HG02642 (cell line): ENCODE measurements at regions not wholly inside any gene's neighbourhood (a gene's known extent, or its start where the extent isn't known, plus 50 kb on each side); places are given as distances from the start of the nearest gene placed in this dataset.

Experiments
- ATAC-seq: cut with Tn5 transposase; IDR thresholded peaks from one replicate; pipeline ENCODE4 v1.9.1; 2021; ENCODE audit warnings: mild to moderate bottlenecking; ENCODE audit not compliant: unreplicated experiment, poor library complexity

DNA sequence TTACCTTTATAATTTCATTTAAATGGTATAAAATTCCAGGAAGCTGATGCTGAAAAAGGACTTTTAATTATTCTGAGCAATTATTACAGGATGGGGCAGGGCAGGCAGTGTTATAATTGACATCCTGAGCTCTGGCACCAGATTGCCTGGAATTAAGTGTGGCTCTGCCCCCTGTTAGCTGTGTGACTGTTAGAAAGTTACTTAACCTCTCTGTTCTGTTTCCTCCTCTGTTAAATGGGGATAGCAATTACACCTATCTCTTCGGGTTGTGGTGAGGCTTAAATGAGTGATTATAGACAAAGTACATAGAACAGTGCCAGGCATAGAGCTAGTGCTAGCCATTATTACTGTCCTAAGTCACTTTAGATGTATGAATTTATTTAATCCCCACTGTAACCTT lies 327.3 kb downstream of the SMAD2 start:
- no peak for ATAC-seq

- no peak for ATAC-seq
These were observed 328.1 kb downstream of the SMAD2 start for GRCh38 chr18:47602273-47602897.

DNA sequence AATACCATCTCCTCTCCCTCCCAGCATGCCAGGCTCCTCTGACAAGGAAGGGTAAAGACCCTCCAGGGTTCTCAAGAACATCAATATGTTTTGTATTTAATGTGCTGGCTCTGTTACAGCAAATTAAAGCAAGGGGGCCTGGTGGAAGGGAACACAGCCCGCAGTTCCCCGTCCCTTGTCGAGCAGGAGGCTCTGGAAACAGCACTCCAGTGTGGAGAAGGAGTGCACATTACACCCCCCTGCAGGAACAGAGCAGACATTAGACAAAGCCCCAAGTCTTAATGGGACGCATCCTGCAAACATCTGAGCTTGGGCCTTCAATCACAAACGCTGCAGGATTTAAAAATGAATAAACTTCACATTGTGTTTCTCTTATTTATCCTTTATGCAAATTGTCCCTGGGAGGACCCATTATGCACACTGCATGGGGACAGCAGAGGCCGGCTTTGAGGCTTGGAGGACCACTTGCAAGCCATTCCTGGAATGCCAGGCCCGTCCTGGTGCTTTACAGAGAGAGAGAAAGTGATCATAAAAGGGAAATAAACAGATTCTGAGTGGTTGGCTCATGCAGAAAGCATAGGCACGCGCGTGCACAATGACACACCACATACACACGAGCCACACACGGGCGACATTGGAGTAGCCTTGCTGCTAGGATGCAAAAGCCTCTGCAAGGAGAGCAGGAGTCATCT lies 328.7 kb downstream of the SMAD2 start:
- no peak for ATAC-seq

GRCh38 chr18:47595831-47596501 lies 334.5 kb downstream of the SMAD2 start:
- no peak for ATAC-seq

GRCh38 chr18:47594621-47595086 lies 335.8 kb downstream of the SMAD2 start:
- ATAC-seq, result no peak

GRCh38 chr18:47593744-47594472 lies 336.6 kb downstream of the SMAD2 start:
- ATAC-seq, result no peak

- ATAC-seq, result no peak
These were observed 339.0 kb downstream of the SMAD2 start for GRCh38 chr18:47591429-47591828.

- ATAC-seq, result no peak
These were observed 336.1 kb upstream of the SKOR2 start for GRCh38 chr18:47587587-47587986.

DNA sequence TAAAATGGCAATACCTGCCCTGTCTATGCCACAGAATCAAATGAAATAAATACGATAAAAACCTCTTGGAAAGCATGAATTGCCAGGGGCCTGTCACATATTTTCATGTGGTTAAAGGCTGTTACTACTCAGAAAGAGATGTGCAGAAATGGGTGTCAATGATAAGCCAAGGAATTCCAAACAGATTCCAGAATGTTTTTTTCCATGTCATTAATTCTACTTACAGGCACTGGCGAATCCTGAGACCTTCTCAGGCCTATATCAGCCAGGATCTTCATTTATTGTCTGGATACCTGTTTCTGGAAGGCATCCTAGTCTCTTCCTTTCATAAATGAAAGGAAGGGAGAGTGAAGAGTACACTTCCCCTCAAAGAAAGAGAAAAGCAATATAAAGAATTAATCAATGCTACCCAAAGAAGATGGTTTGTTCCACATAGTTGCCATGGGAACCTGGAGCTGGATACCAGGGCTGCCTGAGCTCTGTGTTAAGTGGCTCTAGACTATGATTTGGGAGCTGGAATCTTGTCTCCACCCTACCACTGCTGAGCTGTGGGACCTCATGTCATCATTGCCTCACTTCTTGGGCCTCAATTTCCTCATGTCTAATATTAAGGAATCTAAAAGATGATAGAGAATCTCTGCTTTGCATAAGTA lies 335.1 kb upstream of the SKOR2 start:
- no peak for ATAC-seq

GRCh38 chr18:47585914-47586313 lies 334.5 kb upstream of the SKOR2 start:
- ATAC-seq, result no peak

- ATAC-seq, result no peak
These were observed 333.7 kb upstream of the SKOR2 start for GRCh38 chr18:47585136-47585535.

GRCh38 chr18:47582093-47582492 lies 330.6 kb upstream of the SKOR2 start:
- ATAC-seq, result no peak

DNA sequence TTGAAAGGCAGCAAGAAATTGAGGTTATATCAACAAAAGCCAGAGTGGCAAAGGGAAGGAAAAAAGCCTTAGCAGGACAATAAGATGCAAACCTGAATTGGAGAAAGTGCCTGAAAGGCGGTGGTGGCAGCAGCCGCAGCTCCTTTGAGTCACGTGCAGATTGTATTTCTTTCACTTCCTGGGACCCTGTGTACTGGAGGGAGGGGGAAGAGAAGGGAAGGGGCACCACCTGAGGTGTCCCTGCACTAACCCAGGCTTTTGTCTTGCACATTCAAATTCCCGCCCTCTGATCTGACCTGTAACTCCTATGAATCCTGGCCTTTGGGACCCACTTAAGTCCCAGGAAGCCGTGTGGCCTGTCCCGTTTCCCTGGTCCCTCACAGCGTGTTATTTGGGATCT lies 326.1 kb upstream of the SKOR2 start:
- ATAC-seq, result no peak

DNA sequence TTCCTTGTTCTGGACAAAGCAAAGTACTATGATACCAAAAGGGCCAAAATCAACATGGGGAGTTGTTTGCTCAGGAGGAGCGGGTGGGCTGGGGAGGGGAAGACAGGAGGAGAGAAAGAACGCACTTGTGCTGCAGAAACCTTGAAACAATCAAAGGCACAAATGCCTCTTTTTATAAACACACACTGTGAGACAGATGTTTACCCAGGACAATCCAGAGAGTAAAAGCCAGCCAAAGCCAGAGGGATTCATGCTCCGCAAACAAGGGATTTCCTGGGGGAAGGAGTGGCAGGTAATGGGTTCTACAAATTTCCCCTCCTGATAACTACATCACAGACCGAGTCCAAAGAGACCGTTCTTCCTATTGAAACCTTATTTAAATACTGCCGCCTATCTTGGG lies 323.5 kb upstream of the SKOR2 start:
- no peak for ATAC-seq

- no peak for ATAC-seq
These were observed 320.5 kb upstream of the SKOR2 start for GRCh38 chr18:47571957-47572356.

GRCh38 chr18:47566809-47567208 lies 315.3 kb upstream of the SKOR2 start:
- ATAC-seq, result no peak

GRCh38 chr18:47560723-47561715 lies 309.6 kb upstream of the SKOR2 start:
- no peak for ATAC-seq

DNA sequence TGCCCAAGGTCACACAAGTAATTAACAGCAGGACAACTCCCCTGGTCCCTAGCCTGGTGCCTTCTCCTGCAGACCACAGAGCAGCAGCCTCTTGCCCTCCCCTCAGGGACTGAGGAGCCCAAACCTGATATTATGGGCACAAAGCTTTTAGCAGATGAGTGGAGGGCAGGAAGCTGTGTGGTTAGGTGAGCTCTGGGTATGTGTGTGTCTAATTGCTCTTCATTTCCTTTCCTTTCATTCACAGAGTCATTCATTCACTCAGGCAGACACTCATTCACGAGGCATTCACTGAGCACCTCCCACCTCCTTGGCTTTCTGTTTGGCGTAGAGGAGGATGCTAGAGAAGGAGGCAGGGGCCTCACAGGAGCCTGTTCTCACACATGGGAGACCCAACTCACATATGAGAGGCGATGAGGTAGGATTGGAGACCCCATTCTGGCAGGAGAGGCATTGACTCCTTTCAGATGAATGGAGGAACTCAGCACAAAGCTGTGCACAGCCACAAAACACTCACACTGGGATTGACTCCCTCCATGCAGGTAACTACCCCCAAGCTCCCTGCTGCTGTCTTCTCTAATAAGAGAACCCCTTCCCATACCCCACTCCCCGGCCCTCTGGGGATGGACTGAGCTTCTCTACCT lies 306.8 kb upstream of the SKOR2 start:
- ATAC-seq, result peak; percentile 59

GRCh38 chr18:47557160-47557559 lies 305.7 kb upstream of the SKOR2 start:
- no peak for ATAC-seq
